ENCODE measurements at regions not wholly inside any gene's neighbourhood (a gene's known extent, or its start where the extent isn't known, plus 50 kb on each side); places are given as distances from the start of the nearest gene placed in this dataset.

- TF ChIP-seq CTCF (IDR thresholded peaks at IDR 0.05) (no peak), POLR2A (IDR thresholded peaks at IDR 0.05) (no peak)
These were observed 425.2 kb downstream of the RWDD3 start for GRCh38 chr1:95659166-95659565.
